Caco-2 (cell line): ENCODE measurements at regions not wholly inside any gene's neighbourhood (a gene's known extent, or its start where the extent isn't known, plus 50 kb on each side); places are given as distances from the start of the nearest gene placed in this dataset.

Source experiments
- BruUV-seq: library from RNA; stranded (reverse); fragments of 400-500 nt; replicated peaks from 2 replicates; lab custom pipeline; 2021; lab: Mats Ljungman, UMichigan
- CTCF ChIA-PET: fragments of 300-600 bp; sonication (Branson Sonifier 250); formaldehyde crosslinking; loops from one replicate; lab custom pipeline; 2022; ENCODE audit warnings: antibody characterized with exemption; lab: Charles Lee
- POLR2A ChIA-PET: fragments of 300-600 bp; sonication (Branson Sonifier 250); formaldehyde crosslinking; loops from one replicate; lab custom pipeline; 2022; ENCODE audit warnings: antibody characterized with exemption; lab: Charles Lee
- DNase-seq, 2 experiments: peaks; one replicate each; pipeline versions ENCODE4 v3.0.0 to v3.0.0-alpha.2; 2020 to 2022
- H3K27me3 ChIP-seq: replicated peaks from 2 replicates; pipeline ENCODE4 v1.6.0; 2011; ENCODE audit warnings: low read length; ENCODE audit not compliant: control insufficient read depth, insufficient read depth
- H3K36me3 ChIP-seq: 2 replicates; pipeline ENCODE4 v1.5.1; 2011; ENCODE audit warnings: low read length; ENCODE audit not compliant: control insufficient read depth, insufficient read depth
- H3K4me1 ChIP-seq: fragments of 250-450 bp; sonication (Bioruptor Pico); 2 replicates; pipeline ENCODE4 v1.5.1; 2020; ENCODE audit warnings: mild to moderate bottlenecking
- H3K4me3 ChIP-seq: 2 replicates; pipeline ENCODE4 v1.5.1; 2011; ENCODE audit warnings: low read depth, mild to moderate bottlenecking, control low read depth, low read length
- H3K9me3 ChIP-seq: fragments of 250-450 bp; sonication (Bioruptor Pico); 2 replicates; pipeline ENCODE4 v1.5.1; 2020; ENCODE audit warnings: mild to moderate bottlenecking, moderate library complexity
- H3K27ac Mint-ChIP-seq: one replicate; pipeline ENCODE4 v1.8.0; 2022; ENCODE audit warnings: mixed read lengths; ENCODE audit not compliant: unreplicated experiment
- H3K27me3 Mint-ChIP-seq: one replicate; pipeline ENCODE4 v1.8.0; 2022; ENCODE audit warnings: mixed read lengths; ENCODE audit not compliant: insufficient read depth, unreplicated experiment
- H3K36me3 Mint-ChIP-seq: one replicate; pipeline ENCODE4 v1.8.0; 2022; ENCODE audit warnings: mild to moderate bottlenecking, mixed read lengths; ENCODE audit not compliant: insufficient read depth, unreplicated experiment
- H3K4me1 Mint-ChIP-seq: one replicate; pipeline ENCODE4 v1.8.0; 2022; ENCODE audit warnings: low read depth, mixed read lengths; ENCODE audit not compliant: unreplicated experiment
- H3K4me3 Mint-ChIP-seq: one replicate; pipeline ENCODE4 v1.8.0; 2022; ENCODE audit warnings: mild to moderate bottlenecking, moderate library complexity, mixed read lengths; ENCODE audit not compliant: unreplicated experiment
- H3K9me3 Mint-ChIP-seq: one replicate; pipeline ENCODE4 v1.8.0; 2022; ENCODE audit warnings: mixed read lengths; ENCODE audit not compliant: unreplicated experiment
- intact Hi-C: fragments of 100-400 bp; cut with micrococcal nuclease; formaldehyde crosslinking; loops from one replicate; pipeline ENCODE4 v1.10.0; 2022; ENCODE audit not compliant: unreplicated experiment
- TF ChIP-seq, protein P1 (sequence below), 2 experiments: fragments of 200-600 bp in 1 of 2; IDR thresholded peaks; 1 replicate in 1 of 2; 2 replicates in 1 of 2; pipeline versions ENCODE4 v1.5.1 to v1.8.0; 2011 to 2022; ENCODE audit warnings: antibody characterized with exemption in 1 of 2, control low read depth in 1 of 2, inconsistent platforms in 1 of 2, low read depth in 1 of 2, low read length in 1 of 2, mild to moderate bottlenecking in 1 of 2, moderate library complexity in 1 of 2; ENCODE audit not compliant: insufficient read depth in 1 of 2, severe bottlenecking in 1 of 2, unreplicated experiment in 1 of 2

DNA sequence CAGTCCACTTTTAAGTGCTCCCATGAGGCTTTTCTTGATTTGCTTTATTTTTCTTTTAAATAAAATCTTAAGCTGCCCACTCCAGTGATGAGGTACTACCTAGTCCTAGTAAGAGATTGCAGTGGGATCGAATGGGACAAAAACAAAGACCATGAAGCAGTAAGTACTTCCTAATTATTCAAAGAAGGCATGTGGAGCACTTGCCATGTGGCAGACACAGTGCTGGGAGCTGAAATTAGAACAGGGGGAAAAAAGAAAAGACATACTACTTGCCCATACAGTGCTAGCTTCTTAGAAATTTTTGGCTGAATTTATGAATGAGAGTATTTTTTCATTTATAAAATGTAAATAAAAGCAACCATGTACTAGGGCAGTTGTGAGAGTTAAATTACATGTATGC, 239.9 kb upstream of the TNC start:
- TF ChIP-seq, protein P1, sequence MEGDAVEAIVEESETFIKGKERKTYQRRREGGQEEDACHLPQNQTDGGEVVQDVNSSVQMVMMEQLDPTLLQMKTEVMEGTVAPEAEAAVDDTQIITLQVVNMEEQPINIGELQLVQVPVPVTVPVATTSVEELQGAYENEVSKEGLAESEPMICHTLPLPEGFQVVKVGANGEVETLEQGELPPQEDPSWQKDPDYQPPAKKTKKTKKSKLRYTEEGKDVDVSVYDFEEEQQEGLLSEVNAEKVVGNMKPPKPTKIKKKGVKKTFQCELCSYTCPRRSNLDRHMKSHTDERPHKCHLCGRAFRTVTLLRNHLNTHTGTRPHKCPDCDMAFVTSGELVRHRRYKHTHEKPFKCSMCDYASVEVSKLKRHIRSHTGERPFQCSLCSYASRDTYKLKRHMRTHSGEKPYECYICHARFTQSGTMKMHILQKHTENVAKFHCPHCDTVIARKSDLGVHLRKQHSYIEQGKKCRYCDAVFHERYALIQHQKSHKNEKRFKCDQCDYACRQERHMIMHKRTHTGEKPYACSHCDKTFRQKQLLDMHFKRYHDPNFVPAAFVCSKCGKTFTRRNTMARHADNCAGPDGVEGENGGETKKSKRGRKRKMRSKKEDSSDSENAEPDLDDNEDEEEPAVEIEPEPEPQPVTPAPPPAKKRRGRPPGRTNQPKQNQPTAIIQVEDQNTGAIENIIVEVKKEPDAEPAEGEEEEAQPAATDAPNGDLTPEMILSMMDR (IDR thresholded peaks at IDR 0.05; ENCODE audit: insufficient read depth in 1 of 2, low read depth in 1 of 2, low read length in 1 of 2, severe bottlenecking in 1 of 2, unreplicated experiment in 1 of 2): no peak
- CTCF ChIA-PET: no interaction called here
- H3K4me3 Mint-ChIP-seq: no peak overlapping the region

GRCh38 chr9:115359017-115359780, 241.2 kb upstream of the TNC start:
- H3K27me3 Mint-ChIP-seq: no peaks in the 10 kb centered on the region
- TF ChIP-seq, protein P1 (IDR thresholded peaks at IDR 0.05; ENCODE audit: insufficient read depth in 1 of 2, low read depth in 1 of 2, low read length in 1 of 2, severe bottlenecking in 1 of 2, unreplicated experiment in 1 of 2): no peak
- peaks cover 17% of the 10 kb centered on the region for H3K4me1 ChIP-seq
- no peaks in the 10 kb centered on the region for H3K27me3 ChIP-seq
- intact Hi-C loops: loop anchor here (1.0 kb wide), 1 partner anchor 136 kb away; no protein-coding TSS in a partner anchor
- H3K4me3 Mint-ChIP-seq: no peak overlapping the region
- ChIA-PET CTCF (no interaction called here), POLR2A (no interaction called here)
- no peak overlapping the region for H3K27ac Mint-ChIP-seq
- DNase-seq: peak in 1 of 2 experiments; percentile 5
- no peak overlapping the region for H3K4me3 ChIP-seq
- H3K9me3 Mint-ChIP-seq: no peaks in the 10 kb centered on the region
- H3K9me3 ChIP-seq: no peaks in the 10 kb centered on the region
- H3K36me3 Mint-ChIP-seq: no peaks in the 10 kb centered on the region
- BruUV-seq: no TSS peak
- H3K4me1 Mint-ChIP-seq: peaks cover 24% of the 10 kb centered on the region
- no peaks in the 10 kb centered on the region for H3K36me3 ChIP-seq

More for the DNA sequence above, 239.9 kb upstream of the TNC start:
- Mint-ChIP-seq H3K4me1 (peaks cover 24% of the 10 kb centered on the region), H3K27me3 (no peaks in the 10 kb centered on the region), H3K9me3 (no peaks in the 10 kb centered on the region), H3K36me3 (no peaks in the 10 kb centered on the region), H3K27ac (no peak overlapping the region)
- intact Hi-C loops: no loop called here
- POLR2A ChIA-PET: no interaction called here
- H3K27me3 ChIP-seq: no peaks in the 10 kb centered on the region
- no peaks in the 10 kb centered on the region for H3K9me3 ChIP-seq
- no TSS peak for BruUV-seq
- peaks cover 17% of the 10 kb centered on the region for H3K4me1 ChIP-seq
- no peak for DNase-seq
- no peak overlapping the region for H3K4me3 ChIP-seq
- H3K36me3 ChIP-seq: no peaks in the 10 kb centered on the region

DNA sequence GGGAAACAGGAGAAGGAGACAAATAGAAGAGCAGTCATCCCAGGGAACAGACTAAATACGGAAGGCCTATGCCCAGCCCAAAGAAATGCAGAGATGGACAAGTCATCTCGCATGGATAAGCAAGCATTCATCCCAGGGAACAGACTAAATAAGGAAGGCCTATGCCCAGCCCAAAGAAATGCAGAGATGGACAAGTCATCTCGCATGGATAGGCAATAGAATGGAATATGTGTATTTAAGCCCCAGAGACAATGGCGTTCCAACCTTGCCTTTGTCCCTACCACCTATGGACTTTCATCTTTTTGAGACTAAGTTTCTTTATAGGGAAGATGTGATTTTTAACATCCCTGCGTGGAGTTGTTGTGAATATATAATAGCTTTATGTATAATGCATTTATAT, 242.2 kb upstream of the TNC start:
- Histone ChIP-seq H3K9me3 (no peaks in the 10 kb centered on the region), H3K27me3 (no peaks in the 10 kb centered on the region), H3K4me3 (no peak overlapping the region), H3K36me3 (no peaks in the 10 kb centered on the region), H3K4me1 (peaks cover 17% of the 10 kb centered on the region)
- TF ChIP-seq, protein P1 (IDR thresholded peaks at IDR 0.05; ENCODE audit: insufficient read depth in 1 of 2, low read depth in 1 of 2, low read length in 1 of 2, severe bottlenecking in 1 of 2, unreplicated experiment in 1 of 2): no peak
- Mint-ChIP-seq H3K27ac (no peak overlapping the region), H3K4me1 (peaks cover 24% of the 10 kb centered on the region), H3K4me3 (no peak overlapping the region), H3K36me3 (no peaks in the 10 kb centered on the region), H3K9me3 (no peaks in the 10 kb centered on the region), H3K27me3 (no peaks in the 10 kb centered on the region)
- no TSS peak for BruUV-seq
- CTCF ChIA-PET: no interaction called here
- intact Hi-C loops: no loop called here
- POLR2A ChIA-PET: no interaction called here
- no peak for DNase-seq
